B cell (primary cell): ENCODE measurements at regions not wholly inside any gene's neighbourhood (a gene's known extent, or its start where the extent isn't known, plus 50 kb on each side); places are given as distances from the start of the nearest gene placed in this dataset.

Experiments
- ATAC-seq: fragments of 200-7000 bp; cut with Tn5 transposase; one replicate; pipeline ENCODE4 v1.10.0; 2021; ENCODE audit warnings: low read depth, mild to moderate bottlenecking, moderate number of reproducible peaks, moderate library complexity
- CTCF ChIA-PET: fragments of 350-600 bp; sonication (Branson Sonifier 250); formaldehyde crosslinking; loops from one replicate; lab custom pipeline; 2021; ENCODE audit warnings: antibody characterized with exemption, inconsistent platforms; lab: Charles Lee
- POLR2A ChIA-PET: fragments of 350-600 bp; sonication (Branson Sonifier 250); formaldehyde crosslinking; loops from one replicate; lab custom pipeline; 2021; ENCODE audit warnings: antibody characterized with exemption; lab: Charles Lee
- DNase-seq: peaks from one replicate; pipeline ENCODE4 v3.0.0; 2013
- H2AFZ ChIP-seq: 2 replicates; pipeline ENCODE4 v1.6.1; 2012; ENCODE audit warnings: mild to moderate bottlenecking, low read depth, low read length; ENCODE audit not compliant: insufficient read depth, poor library complexity, severe bottlenecking
- H3K27ac ChIP-seq, 2 donors: 1 replicate in 1 of 2; 2 replicates in 1 of 2; pipeline ENCODE4 v1.5.1; 2012 to 2013; ENCODE audit warnings: low read length in 2 of 2, mild to moderate bottlenecking in 2 of 2, moderate library complexity in 1 of 2
- H3K27me3 ChIP-seq, 4 experiments: fragments of 200-600 bp in 1 of 4; sonication (generic) in 1 of 4; replicated peaks in 1 of 4; 1 replicate in 2 of 4; 2 replicates in 2 of 4; pipeline versions ENCODE4 v1.6.1 to v1.7.0; 2013 to 2016; ENCODE audit warnings: low read length in 3 of 4, mild to moderate bottlenecking in 2 of 4, mixed read lengths in 1 of 4, moderate library complexity in 1 of 4; ENCODE audit not compliant: insufficient read depth in 4 of 4, control insufficient read depth in 3 of 4; ENCODE audit errors: control extremely low read depth in 1 of 4
- H3K36me3 ChIP-seq, 2 experiments: replicated peaks in 1 of 2; 1 replicate in 1 of 2; 2 replicates in 1 of 2; pipeline versions ENCODE4 v1.6.1 to v1.7.1; 2013; ENCODE audit warnings: low read length in 1 of 2; ENCODE audit not compliant: insufficient read depth in 2 of 2, control insufficient read depth in 1 of 2; ENCODE audit errors: control extremely low read depth in 1 of 2, extremely low read depth in 1 of 2
- H3K4me1 ChIP-seq, 2 donors: fragments of 200-600 bp in 1 of 2; sonication (generic) in 1 of 2; 1 replicate in 1 of 2; 2 replicates in 1 of 2; pipeline versions ENCODE4 v1.5.1 to v1.6.1; 2013 to 2017; ENCODE audit warnings: low read length in 2 of 2; ENCODE audit not compliant: control insufficient read depth in 2 of 2, insufficient read depth in 2 of 2
- H3K4me2 ChIP-seq: replicated peaks from 2 replicates; pipeline ENCODE3; 2012; ENCODE audit warnings: mild to moderate bottlenecking, low read depth, low read length; ENCODE audit not compliant: poor library complexity, severe bottlenecking
- H3K4me3 ChIP-seq, 5 experiments: fragments of 200-600 bp in 1 of 5; sonication (generic) in 1 of 5; 1 replicate in 3 of 5; 2 replicates in 2 of 5; pipeline versions ENCODE4 v1.5.1 to v1.7.0; 2011 to 2016; ENCODE audit warnings: low read length in 4 of 5, mild to moderate bottlenecking in 4 of 5, low read depth in 2 of 5, control low read depth in 1 of 5, moderate library complexity in 1 of 5; ENCODE audit not compliant: insufficient read depth in 1 of 5; ENCODE audit errors: control extremely low read depth in 1 of 5, extremely low read depth in 1 of 5
- H3K79me2 ChIP-seq: fragments of 200-600 bp; sonication (generic); one replicate; pipeline ENCODE4 v1.6.0; 2016; ENCODE audit warnings: low read length; ENCODE audit not compliant: control insufficient read depth, insufficient read depth
- H3K9ac ChIP-seq: fragments of 200-600 bp; sonication (generic); 2 replicates; pipeline ENCODE4 v1.6.1; 2017; ENCODE audit warnings: mild to moderate bottlenecking, low read length, moderate library complexity
- H3K9me3 ChIP-seq, 3 donors: one replicate each; pipeline versions ENCODE4 v1.6.1 to v1.7.1; 2013; ENCODE audit warnings: low read length in 2 of 3; ENCODE audit not compliant: control insufficient read depth in 2 of 3, insufficient read depth in 1 of 3; ENCODE audit errors: control extremely low read depth in 1 of 3
- H4K20me1 ChIP-seq: 2 replicates; pipeline ENCODE4 v1.6.0; 2012; ENCODE audit warnings: mild to moderate bottlenecking, low read length; ENCODE audit not compliant: insufficient read depth, control insufficient read depth, poor library complexity, severe bottlenecking
- H3K27ac Mint-ChIP-seq: one replicate; pipeline ENCODE4 v1.8.0; 2021; ENCODE audit warnings: mixed read lengths
- H3K27me3 Mint-ChIP-seq: one replicate; pipeline ENCODE4 v1.8.0; 2021; ENCODE audit warnings: mixed read lengths
- H3K4me1 Mint-ChIP-seq: one replicate; pipeline ENCODE4 v1.8.0; 2021; ENCODE audit warnings: mixed read lengths
- H3K4me3 Mint-ChIP-seq: one replicate; pipeline ENCODE4 v1.8.0; 2021; ENCODE audit warnings: mixed read lengths
- H3K9me3 Mint-ChIP-seq: one replicate; pipeline ENCODE4 v1.8.0; 2022; ENCODE audit warnings: mixed read lengths; ENCODE audit not compliant: insufficient read depth
- CTCF ChIP-seq: fragments of 200-600 bp; IDR thresholded peaks from one replicate; pipeline ENCODE4 v1.8.0; 2022; ENCODE audit warnings: antibody characterized with exemption, mild to moderate bottlenecking
- EZH2 ChIP-seq: IDR thresholded peaks from 2 replicates; pipeline ENCODE4 v1.6.1; 2012; ENCODE audit warnings: borderline replicate concordance, low read depth, mild to moderate bottlenecking, moderate library complexity, low read length; ENCODE audit not compliant: insufficient read depth, poor library complexity, severe bottlenecking
- WGBS: methylation state at CpG from one replicate; pipeline ENCODE4 v1.1.5; 2013; ENCODE audit warnings: missing lambda C conversion rate; ENCODE audit not compliant: insufficient coverage; 5-methylcytosine and 5-hydroxymethylcytosine counted together
- intact Hi-C: fragments of 100-400 bp; cut with micrococcal nuclease; formaldehyde crosslinking; loops from one replicate; pipeline ENCODE4 v1.10.0; 2022

- no peak overlapping the region for H3K4me3 Mint-ChIP-seq
These were observed 81.1 kb upstream of the PGBD5 start for GRCh38 chr1:230507236-230507635.

DNA sequence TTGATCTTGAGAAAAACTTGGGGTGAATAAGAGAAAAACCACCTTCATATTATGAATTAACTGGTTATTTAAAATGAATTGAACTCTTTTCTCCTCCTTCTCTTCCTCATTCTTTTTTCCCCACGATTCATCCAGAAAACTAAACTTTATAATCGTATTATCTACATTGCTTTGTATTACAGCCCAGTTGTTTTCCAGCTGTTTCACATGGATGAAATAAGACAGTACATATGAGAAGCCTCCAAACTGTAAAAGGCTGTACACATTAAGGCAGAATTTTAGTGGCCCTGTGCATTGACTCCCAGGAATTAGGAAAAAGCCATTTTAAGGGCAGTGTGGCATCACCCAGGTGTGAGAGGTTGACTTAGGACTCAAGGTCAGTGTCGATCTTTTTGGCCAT, 80.3 kb upstream of the PGBD5 start:
- Histone ChIP-seq H3K9ac (no peak overlapping the region), H4K20me1 (no peaks in the 10 kb centered on the region), H3K9me3 (no peaks in the 10 kb centered on the region), H3K4me1 (peaks cover 19 to 37% of the 10 kb centered on the region in 2 donors), H3K27me3 (no peaks in the 10 kb centered on the region), H3K4me2 (no peak overlapping the region), H3K4me3 (no peak overlapping the region), H3K36me3 (no peaks in the 10 kb centered on the region), H3K27ac (no peak overlapping the region), H2AFZ (no peak overlapping the region), H3K79me2 (no peaks in the 10 kb centered on the region)
- ChIA-PET CTCF (no interaction called here), POLR2A (no interaction called here)
- no peak for DNase-seq
- H3K4me1 Mint-ChIP-seq: peaks cover 30% of the 10 kb centered on the region
- no peak overlapping the region for H3K4me3 Mint-ChIP-seq
- peaks cover 3% of the 10 kb centered on the region for H3K27me3 Mint-ChIP-seq
- H3K27ac Mint-ChIP-seq: no peak overlapping the region
- intact Hi-C loops: no loop called here
- no peaks in the 10 kb centered on the region for H3K9me3 Mint-ChIP-seq
- 100% methylated on average over 1 of the region's 3 CpGs for WGBS
- no peak for ATAC-seq
- TF ChIP-seq CTCF (no peak), EZH2 (no peak)

More at GRCh38 chr1:230507236-230507635, 81.1 kb upstream of the PGBD5 start:
- DNase-seq (no peak), ATAC-seq (no peak)
- Histone ChIP-seq H3K4me2 (no peak overlapping the region), H3K79me2 (no peaks in the 10 kb centered on the region), H3K27me3 (no peaks in the 10 kb centered on the region), H4K20me1 (no peaks in the 10 kb centered on the region), H2AFZ (no peak overlapping the region), H3K4me3 (no peak overlapping the region), H3K4me1 (peaks cover 19 to 37% of the 10 kb centered on the region in 2 donors), H3K27ac (no peak overlapping the region), H3K9me3 (no peaks in the 10 kb centered on the region), H3K36me3 (no peaks in the 10 kb centered on the region), H3K9ac (no peak overlapping the region)
- peaks cover 3% of the 10 kb centered on the region for H3K27me3 Mint-ChIP-seq
- TF ChIP-seq EZH2 (no peak), CTCF (no peak)
- no peaks in the 10 kb centered on the region for H3K9me3 Mint-ChIP-seq
- ChIA-PET POLR2A (no interaction called here), CTCF (no interaction called here)
- WGBS: 75% methylated on average over 2 of the region's 2 CpGs
- H3K4me1 Mint-ChIP-seq: peaks cover 30% of the 10 kb centered on the region
- intact Hi-C loops: no loop called here
- H3K27ac Mint-ChIP-seq: no peak overlapping the region
